H1 (cell line): ENCODE measurements at regions not wholly inside any gene's neighbourhood (a gene's known extent, or its start where the extent isn't known, plus 50 kb on each side); places are given as distances from the start of the nearest gene placed in this dataset.

Experiments
- CTCF ChIA-PET: fragments of 300-600 bp; sonication (Branson Sonifier 250); formaldehyde crosslinking; loops from one replicate; lab custom pipeline; 2021; ENCODE audit not compliant: partially characterized antibody; lab: Charles Lee
- POLR2A ChIA-PET: fragments of 300-600 bp; sonication (Branson Sonifier 250); formaldehyde crosslinking; loops from one replicate; lab custom pipeline; 2021; ENCODE audit warnings: inconsistent platforms; ENCODE audit not compliant: partially characterized antibody; lab: Charles Lee
- DNase-seq, 2 experiments: peaks; one replicate each; pipeline versions ENCODE4 v3.0.0 to v3.0.0-alpha.2; 2010 to 2022; ENCODE audit warnings: low spot score in 2 of 2, low read depth in 1 of 2, mixed read lengths in 1 of 2
- FAIRE-seq: peaks from 2 replicates; lab custom pipeline; 2011; peaks lifted over from hg19 to GRCh38; lab: Jason Lieb, UNC
- H2AFZ ChIP-seq: 2 replicates; pipeline ENCODE4 v1.8.1; 2012; ENCODE audit warnings: low read length, inconsistent platforms
- H2AK5ac ChIP-seq: 2 replicates; pipeline ENCODE4 v1.6.1; 2013; ENCODE audit warnings: low read depth, low read length
- H2BK120ac ChIP-seq: replicated peaks from 2 replicates; pipeline ENCODE3; 2013; ENCODE audit warnings: low read depth, low read length, inconsistent platforms
- H2BK12ac ChIP-seq: 2 replicates; pipeline ENCODE4 v1.6.1; 2013; ENCODE audit warnings: low read depth, low read length
- H2BK15ac ChIP-seq: 2 replicates; pipeline ENCODE4 v1.6.1; 2013; ENCODE audit warnings: low read length
- H2BK20ac ChIP-seq: 2 replicates; pipeline ENCODE4 v1.6.1; 2013; ENCODE audit warnings: low read length
- H2BK5ac ChIP-seq: 2 replicates; pipeline ENCODE4 v1.6.1; 2013; ENCODE audit warnings: low read depth, low read length
- H3K14ac ChIP-seq: 2 replicates; pipeline ENCODE4 v1.6.1; 2013; ENCODE audit warnings: inconsistent platforms; ENCODE audit not compliant: insufficient read length
- H3K18ac ChIP-seq: 2 replicates; pipeline ENCODE4 v1.6.1; 2013; ENCODE audit warnings: low read length; ENCODE audit errors: extremely low read depth
- H3K23ac ChIP-seq: 2 replicates; pipeline ENCODE4 v1.6.1; 2013; ENCODE audit warnings: inconsistent platforms; ENCODE audit not compliant: insufficient read length
- H3K23me2 ChIP-seq: 2 replicates; pipeline ENCODE4 v1.6.1; 2013; ENCODE audit warnings: low read depth, low read length
- H3K27ac ChIP-seq: 2 replicates; pipeline ENCODE4 v1.6.1; 2011; ENCODE audit warnings: low read depth, low read length, inconsistent platforms
- H3K27me3 ChIP-seq, 4 experiments: replicated peaks in 1 of 4; 1 replicate in 1 of 4; 2 replicates in 3 of 4; pipeline versions ENCODE4 v1.6.1 to v1.8.1; 2011 to 2013; ENCODE audit warnings: low read length in 3 of 4, mild to moderate bottlenecking in 3 of 4, inconsistent platforms in 2 of 4, mixed read lengths in 2 of 4, moderate library complexity in 1 of 4; ENCODE audit not compliant: control insufficient read depth in 3 of 4, insufficient read depth in 3 of 4; ENCODE audit errors: extremely low read depth in 1 of 4
- H3K36me3 ChIP-seq, 4 experiments: 2 replicates each; pipeline versions ENCODE4 v1.6.1 to v1.8.1; 2011 to 2013; ENCODE audit warnings: mild to moderate bottlenecking in 4 of 4, low read length in 3 of 4, moderate library complexity in 2 of 4, control low read depth in 1 of 4, inconsistent platforms in 1 of 4; ENCODE audit not compliant: insufficient read depth in 4 of 4, control insufficient read depth in 2 of 4
- H3K4ac ChIP-seq: replicated peaks from 2 replicates; pipeline ENCODE3; 2013; ENCODE audit warnings: low read length, low read depth, mixed read lengths, inconsistent platforms; ENCODE audit not compliant: insufficient read length
- H3K4me1 ChIP-seq, 4 experiments: replicated peaks in 1 of 4; 1 replicate in 1 of 4; 2 replicates in 3 of 4; pipeline versions ENCODE4 v1.6.1 to v1.8.1; 2011 to 2013; ENCODE audit warnings: low read length in 3 of 4, inconsistent platforms in 2 of 4, mixed read lengths in 1 of 4; ENCODE audit not compliant: insufficient read depth in 4 of 4, control insufficient read depth in 3 of 4
- H3K4me2 ChIP-seq, 2 experiments: 2 replicates each; pipeline versions ENCODE4 v1.6.1 to v1.8.1; 2011 to 2013; ENCODE audit warnings: low read depth in 2 of 2, low read length in 2 of 2, control low read depth in 1 of 2, inconsistent platforms in 1 of 2, mild to moderate bottlenecking in 1 of 2; ENCODE audit not compliant: insufficient read depth in 1 of 2
- H3K4me3 ChIP-seq, 4 experiments: fragments of 200-600, 300-600 bp in 1 of 4; sonication (generic), shearing (Covaris generic), sonication (Bioruptor Twin) in 1 of 4; 2 replicates each; pipeline versions ENCODE4 v1.5.1 to v1.8.1; 2011 to 2016; ENCODE audit warnings: low read length in 4 of 4, low read depth in 3 of 4, control low read depth in 2 of 4, inconsistent platforms in 2 of 4, mild to moderate bottlenecking in 2 of 4, mixed read lengths in 1 of 4, moderate library complexity in 1 of 4; ENCODE audit not compliant: insufficient read depth in 2 of 4; ENCODE audit errors: extremely low read depth in 1 of 4
- H3K56ac ChIP-seq: replicated peaks from 2 replicates; pipeline ENCODE3; 2013; ENCODE audit warnings: low read depth, mild to moderate bottlenecking, mixed read lengths, low read length, inconsistent platforms; ENCODE audit not compliant: insufficient read length
- H3K79me1 ChIP-seq: 2 replicates; pipeline ENCODE4 v1.6.1; 2013; ENCODE audit warnings: low read depth, low read length, control low read depth
- H3K79me2 ChIP-seq, 2 experiments: 2 replicates each; pipeline versions ENCODE4 v1.6.1 to v1.8.1; 2012 to 2013; ENCODE audit warnings: low read length in 2 of 2, mild to moderate bottlenecking in 2 of 2, inconsistent platforms in 1 of 2; ENCODE audit not compliant: insufficient read depth in 2 of 2, control insufficient read depth in 1 of 2
- H3K9ac ChIP-seq, 4 experiments: replicated peaks in 1 of 4; 1 replicate in 1 of 4; 2 replicates in 3 of 4; pipeline versions ENCODE4 v1.6.1 to v1.8.1; 2011 to 2013; ENCODE audit warnings: low read depth in 3 of 4, low read length in 3 of 4, control low read depth in 2 of 4, mild to moderate bottlenecking in 2 of 4, moderate library complexity in 2 of 4, inconsistent platforms in 1 of 4; ENCODE audit errors: extremely low read depth in 1 of 4
- H3K9me3 ChIP-seq, 2 experiments: 2 replicates each; pipeline versions ENCODE4 v1.6.1 to v1.8.1; 2012 to 2013; ENCODE audit warnings: mild to moderate bottlenecking in 2 of 2, moderate library complexity in 2 of 2, control low read depth in 1 of 2, inconsistent platforms in 1 of 2, low read depth in 1 of 2, low read length in 1 of 2, mixed read lengths in 1 of 2; ENCODE audit not compliant: insufficient read depth in 2 of 2
- H4K20me1 ChIP-seq, 2 experiments: replicated peaks in 1 of 2; 2 replicates each; pipeline versions ENCODE3 to v1.8.1; 2011 to 2013; ENCODE audit warnings: inconsistent platforms in 2 of 2, low read length in 2 of 2, mild to moderate bottlenecking in 1 of 2; ENCODE audit not compliant: insufficient read depth in 2 of 2, control insufficient read depth in 1 of 2
- H4K5ac ChIP-seq: 2 replicates; pipeline ENCODE4 v1.6.1; 2013; ENCODE audit warnings: low read length, low read depth, mixed read lengths, inconsistent platforms; ENCODE audit not compliant: insufficient read length
- H4K8ac ChIP-seq: 2 replicates; pipeline ENCODE4 v1.8.0; 2013; ENCODE audit warnings: mild to moderate bottlenecking, moderate library complexity, low read length, inconsistent platforms; ENCODE audit not compliant: insufficient read depth; ENCODE audit errors: extremely low read depth
- H4K91ac ChIP-seq: replicated peaks from 2 replicates; pipeline ENCODE3; 2013; ENCODE audit warnings: low read length, mixed read lengths, inconsistent platforms; ENCODE audit not compliant: insufficient read length
- CHD1 ChIP-seq: IDR thresholded peaks from 2 replicates; pipeline ENCODE4 v1.6.1; 2012; ENCODE audit warnings: low read depth, low read length, improper control_type of control experiment
- JUND ChIP-seq: IDR thresholded peaks from 2 replicates; pipeline ENCODE4 v1.6.1; 2011; ENCODE audit warnings: mild to moderate bottlenecking, improper control_type of control experiment, low read length
- RNF2 ChIP-seq: fragments of 200-900, 300-1000 bp; sonication (generic); IDR thresholded peaks from 2 replicates; pipeline ENCODE4 v1.7.1; 2016; ENCODE audit warnings: borderline replicate concordance, low read depth, mild to moderate bottlenecking, antibody characterized with exemption, low read length; ENCODE audit not compliant: poor library complexity, severe bottlenecking; ENCODE audit errors: missing control alignments
- SP1 ChIP-seq: IDR thresholded peaks from 2 replicates; pipeline ENCODE4 v1.6.1; 2011; ENCODE audit warnings: low read depth, low read length
- SRF ChIP-seq: IDR thresholded peaks from 2 replicates; pipeline ENCODE4 v1.6.1; 2011; ENCODE audit warnings: mild to moderate bottlenecking, low read depth, low read length, moderate library complexity
- WGBS, 2 experiments: shearing (Covaris generic) in 1 of 2; methylation state at CpG; one replicate each; pipeline versions ENCODE4 v1.1.6 to v1.1.7; 2013 to 2015; ENCODE audit warnings: low lambda C conversion rate in 2 of 2, mixed read lengths in 2 of 2, inconsistent platforms in 1 of 2, low coverage in 1 of 2, missing lambda C conversion rate in 1 of 2; ENCODE audit not compliant: insufficient replicate concordance in 2 of 2, insufficient coverage in 1 of 2, insufficient read length in 1 of 2; ENCODE audit errors: extremely low coverage in 1 of 2, missing lambda C conversion rate in 1 of 2; 5-methylcytosine and 5-hydroxymethylcytosine counted together

DNA sequence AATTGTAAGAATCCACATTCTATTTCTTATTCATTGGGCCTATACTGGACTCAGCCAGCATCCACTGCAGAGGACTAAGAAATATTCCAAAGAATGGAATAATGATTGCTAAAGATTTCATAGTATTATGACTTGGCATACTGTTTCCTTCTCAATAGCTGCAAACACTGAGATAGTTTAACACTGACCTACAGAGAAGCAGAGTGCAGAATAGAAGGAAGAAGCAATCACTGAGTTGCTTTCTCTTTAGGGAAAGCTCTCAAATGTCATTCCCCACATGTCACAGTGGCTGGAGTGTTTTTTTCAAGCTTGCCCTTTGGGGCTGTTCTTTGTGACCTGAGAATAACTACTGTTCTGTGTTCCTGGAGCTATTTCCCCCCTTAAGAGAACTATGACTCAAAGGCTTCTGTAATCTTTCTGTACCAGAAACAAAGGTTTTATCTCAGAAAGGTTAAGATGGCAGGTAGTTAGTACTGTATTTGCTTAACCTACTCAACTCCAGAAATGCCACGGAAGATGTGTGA lies 243.6 kb upstream of the LUZP2 start:
- no peak overlapping the region for H3K14ac ChIP-seq
- no peak for FAIRE-seq
- no peak overlapping the region for H2AK5ac ChIP-seq
- no peaks in the 10 kb centered on the region for H3K23me2 ChIP-seq
- H3K9ac ChIP-seq = no peak overlapping the region
- TF ChIP-seq SP1 (no peak), JUND (no peak), CHD1 (no peak), RNF2 (no peak), SRF (no peak)
- no peaks in the 10 kb centered on the region for H3K4me1 ChIP-seq
- H3K18ac ChIP-seq = no peak overlapping the region
- POLR2A ChIA-PET = no interaction called here
- no peak overlapping the region for H3K56ac ChIP-seq
- no peaks in the 10 kb centered on the region for H3K27me3 ChIP-seq
- no peak overlapping the region for H3K4me2 ChIP-seq
- no peaks in the 10 kb centered on the region for H3K79me1 ChIP-seq
- H4K91ac ChIP-seq = no peak overlapping the region
- no peaks in the 10 kb centered on the region for H3K36me3 ChIP-seq
- DNase-seq = no peak
- H2BK15ac ChIP-seq = no peak overlapping the region
- H3K4ac ChIP-seq = no peak overlapping the region
- H2AFZ ChIP-seq = no peak overlapping the region
- no peak overlapping the region for H2BK120ac ChIP-seq
- no peak overlapping the region for H3K27ac ChIP-seq
- CTCF ChIA-PET = interaction anchor here (1.0 to 1.1 kb wide), 2 partner anchors 9 to 10 kb away, joined by 3 read pairs; no protein-coding TSS in a partner anchor
- H2BK20ac ChIP-seq = no peak overlapping the region
- H2BK12ac ChIP-seq = no peak overlapping the region
- H2BK5ac ChIP-seq = no peak overlapping the region
- no peaks in the 10 kb centered on the region for H3K9me3 ChIP-seq
- WGBS, 2 experiments = 100% methylated on average over 1 of the region's 1 CpG; no CpG with 5 or more reads in 1 of the 2 experiments
- no peak overlapping the region for H4K8ac ChIP-seq
- no peak overlapping the region for H3K23ac ChIP-seq
- H4K20me1 ChIP-seq = no peaks in the 10 kb centered on the region
- no peaks in the 10 kb centered on the region for H3K79me2 ChIP-seq
- H4K5ac ChIP-seq = no peak overlapping the region
- no peak overlapping the region for H3K4me3 ChIP-seq
